ENCODE measurements at regions not wholly inside any gene's neighbourhood (a gene's known extent, or its start where the extent isn't known, plus 50 kb on each side); places are given as distances from the start of the nearest gene placed in this dataset.
A peak's percentile ranks its signal among the peaks of the same experiment; 100 is the strongest.

DNA sequence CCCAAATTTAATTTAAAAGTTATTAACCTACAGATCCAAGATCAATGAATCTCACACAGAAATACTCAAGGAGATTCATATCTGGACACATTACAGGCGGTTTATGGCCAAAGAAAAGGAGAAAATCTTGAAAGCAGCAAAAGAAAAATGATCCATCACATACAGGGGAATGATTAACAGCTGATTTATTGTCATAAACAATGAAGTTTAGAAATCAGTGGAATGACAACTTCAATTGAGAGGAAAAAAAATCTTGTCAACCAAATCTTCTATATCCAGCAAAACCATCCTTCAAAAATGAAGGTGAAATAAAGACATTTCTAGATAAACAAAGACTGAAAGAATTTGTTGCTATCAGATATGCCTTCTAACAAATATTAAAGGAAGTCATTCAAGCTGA is 156.2 kb upstream of the SEMA6D start:
- Histone ChIP-seq H3K36me3 (ENCODE audit: control insufficient read depth in 1 of 2, insufficient read depth in 2 of 2, low read depth in 1 of 2, low read length in 2 of 2) (no peaks in the 10 kb centered on the region), H4K8ac (ENCODE audit: low read length) (no peak overlapping the region), H3K27me3 (ENCODE audit: control insufficient read depth in 1 of 2, insufficient read depth in 1 of 2, low read length in 2 of 2) (no peaks in the 10 kb centered on the region), H2BK5ac (ENCODE audit: low read depth, low read length, poor library complexity, severe bottlenecking) (no peak overlapping the region), H3K9ac (ENCODE audit: low read length) (no peak overlapping the region), H2BK120ac (ENCODE audit: low read depth, low read length) (no peak overlapping the region), H4K91ac (ENCODE audit: low read length) (no peak overlapping the region), H3K4me2 (ENCODE audit: low read length, poor library complexity, severe bottlenecking) (no peak overlapping the region), H3K4me1 (ENCODE audit: control insufficient read depth, insufficient read depth, low read depth, low read length) (no peaks in the 10 kb centered on the region), H2AFZ (ENCODE audit: low read depth, low read length) (no peak overlapping the region), H3K18ac (ENCODE audit: low read depth in 1 of 2, low read length in 2 of 2) (no peak overlapping the region), H3K14ac (ENCODE audit: low read length in 2 of 2) (no peak overlapping the region), H3K9me3 (ENCODE audit: control insufficient read depth, low read length) (peaks cover 23% of the 10 kb centered on the region), H3K27ac (ENCODE audit: low read length, poor library complexity, severe bottlenecking) (no peak overlapping the region), H2AK5ac (ENCODE audit: low read length, severe bottlenecking) (no peak overlapping the region), H3K23ac (ENCODE audit: low read length in 2 of 2) (no peak overlapping the region), H2BK12ac (ENCODE audit: low read length in 2 of 2) (no peak overlapping the region), H2BK15ac (ENCODE audit: low read depth, poor library complexity, severe bottlenecking) (no peak overlapping the region), H3K4me3 (ENCODE audit: insufficient read depth in 1 of 2, low read depth in 1 of 2, low read length in 2 of 2) (no peak overlapping the region), H3K79me1 (replicated peaks; ENCODE audit: low read length, poor library complexity, severe bottlenecking) (no peaks in the 10 kb centered on the region), H3K4ac (ENCODE audit: low read depth in 1 of 2, low read length in 2 of 2) (no peak overlapping the region)
- no CpG with 5 or more reads among the region's 1 CpG for WGBS
- no peak for DNase-seq

DNA sequence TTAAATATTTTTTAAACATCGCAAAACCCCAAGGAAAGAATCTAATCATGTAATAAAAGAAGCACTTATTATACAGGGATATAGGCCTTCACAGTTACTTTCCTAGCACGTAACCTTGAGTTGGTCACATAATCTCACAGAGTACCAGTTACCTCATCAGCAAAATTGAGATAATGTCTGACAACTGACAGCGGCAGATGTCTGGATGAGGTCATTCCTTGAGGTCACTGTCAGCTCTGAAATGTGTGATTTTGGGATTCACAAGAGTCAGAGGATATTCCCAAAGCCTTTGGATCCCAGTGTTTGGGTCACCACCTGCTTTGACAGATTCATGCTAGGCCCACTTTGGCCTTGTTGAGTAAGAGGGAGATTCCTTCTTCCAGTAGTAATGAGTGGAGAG is 151.4 kb upstream of the SEMA6D start:
- H3K14ac ChIP-seq (ENCODE audit: low read length in 2 of 2), result no peak overlapping the region
- no peak overlapping the region for H4K8ac ChIP-seq (ENCODE audit: low read length)
- H2AK5ac ChIP-seq (ENCODE audit: low read length, severe bottlenecking), result no peak overlapping the region
- H3K9me3 ChIP-seq (ENCODE audit: control insufficient read depth, low read length), result peaks cover 3% of the 10 kb centered on the region
- H3K18ac ChIP-seq (ENCODE audit: low read depth in 1 of 2, low read length in 2 of 2), result no peak overlapping the region
- no peaks in the 10 kb centered on the region for H3K4me1 ChIP-seq (ENCODE audit: control insufficient read depth, insufficient read depth, low read depth, low read length)
- no peak overlapping the region for H2BK15ac ChIP-seq (ENCODE audit: low read depth, poor library complexity, severe bottlenecking)
- H3K9ac ChIP-seq (ENCODE audit: low read length), result no peak overlapping the region
- no peak overlapping the region for H2BK5ac ChIP-seq (ENCODE audit: low read depth, low read length, poor library complexity, severe bottlenecking)
- no peak overlapping the region for H3K4me2 ChIP-seq (ENCODE audit: low read length, poor library complexity, severe bottlenecking)
- H3K4me3 ChIP-seq (ENCODE audit: insufficient read depth in 1 of 2, low read depth in 1 of 2, low read length in 2 of 2), result no peak overlapping the region
- WGBS, result 50% methylated on average over 2 of the region's 3 CpGs
- no peak for DNase-seq
- no peaks in the 10 kb centered on the region for H3K36me3 ChIP-seq (ENCODE audit: control insufficient read depth in 1 of 2, insufficient read depth in 2 of 2, low read depth in 1 of 2, low read length in 2 of 2)
- peak overlapping the region in 1 of 2 experiments; percentile 13 for H3K4ac ChIP-seq (ENCODE audit: low read depth in 1 of 2, low read length in 2 of 2)
- H2AFZ ChIP-seq (ENCODE audit: low read depth, low read length), result no peak overlapping the region
- H2BK12ac ChIP-seq (ENCODE audit: low read length in 2 of 2), result no peak overlapping the region
- no peak overlapping the region for H4K91ac ChIP-seq (ENCODE audit: low read length)
- H3K27me3 ChIP-seq (ENCODE audit: control insufficient read depth in 1 of 2, insufficient read depth in 1 of 2, low read length in 2 of 2), result no peaks in the 10 kb centered on the region
- no peaks in the 10 kb centered on the region for H3K79me1 ChIP-seq (replicated peaks; ENCODE audit: low read length, poor library complexity, severe bottlenecking)
- no peak overlapping the region for H2BK120ac ChIP-seq (ENCODE audit: low read depth, low read length)
- no peak overlapping the region for H3K27ac ChIP-seq (ENCODE audit: low read length, poor library complexity, severe bottlenecking)
- no peak overlapping the region for H3K23ac ChIP-seq (ENCODE audit: low read length in 2 of 2)

DNA sequence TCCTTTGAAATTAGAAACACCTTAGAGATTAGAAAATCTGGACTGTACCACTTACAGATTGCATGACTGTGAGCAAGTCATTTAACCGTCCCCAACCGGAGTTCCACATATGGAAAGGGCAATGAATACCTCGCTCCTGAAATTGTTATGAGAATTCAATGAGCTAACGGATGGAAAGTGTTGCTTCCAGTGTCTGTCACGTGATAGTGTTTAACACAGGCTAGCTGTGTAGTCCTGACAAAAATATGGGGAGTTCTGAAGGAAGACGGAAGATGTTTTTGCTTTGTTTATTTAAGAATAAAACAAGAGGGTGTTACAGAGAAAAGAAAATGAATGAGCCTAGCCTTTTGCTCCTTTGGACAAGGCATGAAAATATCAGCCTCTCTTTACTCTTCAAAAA is 150.7 kb upstream of the SEMA6D start:
- H3K27ac ChIP-seq (ENCODE audit: low read length, poor library complexity, severe bottlenecking), result no peak overlapping the region
- no peak overlapping the region for H2BK120ac ChIP-seq (ENCODE audit: low read depth, low read length)
- no peaks in the 10 kb centered on the region for H3K36me3 ChIP-seq (ENCODE audit: control insufficient read depth in 1 of 2, insufficient read depth in 2 of 2, low read depth in 1 of 2, low read length in 2 of 2)
- no peaks in the 10 kb centered on the region for H3K9me3 ChIP-seq (ENCODE audit: control insufficient read depth, low read length)
- DNase-seq, result no peak
- 72% methylated on average over 6 of the region's 6 CpGs for WGBS
- H4K91ac ChIP-seq (ENCODE audit: low read length), result no peak overlapping the region
- H3K4me3 ChIP-seq (ENCODE audit: insufficient read depth in 1 of 2, low read depth in 1 of 2, low read length in 2 of 2), result no peak overlapping the region
- H3K4me2 ChIP-seq (ENCODE audit: low read length, poor library complexity, severe bottlenecking), result no peak overlapping the region
- H2BK12ac ChIP-seq (ENCODE audit: low read length in 2 of 2), result no peak overlapping the region
- H3K79me1 ChIP-seq (replicated peaks; ENCODE audit: low read length, poor library complexity, severe bottlenecking), result no peaks in the 10 kb centered on the region
- no peak overlapping the region for H2AFZ ChIP-seq (ENCODE audit: low read depth, low read length)
- H4K8ac ChIP-seq (ENCODE audit: low read length), result no peak overlapping the region
- no peak overlapping the region for H2BK5ac ChIP-seq (ENCODE audit: low read depth, low read length, poor library complexity, severe bottlenecking)
- H3K4ac ChIP-seq (ENCODE audit: low read depth in 1 of 2, low read length in 2 of 2), result no peak overlapping the region
- no peak overlapping the region for H2AK5ac ChIP-seq (ENCODE audit: low read length, severe bottlenecking)
- no peak overlapping the region for H3K9ac ChIP-seq (ENCODE audit: low read length)
- no peak overlapping the region for H2BK15ac ChIP-seq (ENCODE audit: low read depth, poor library complexity, severe bottlenecking)
- H3K27me3 ChIP-seq (ENCODE audit: control insufficient read depth in 1 of 2, insufficient read depth in 1 of 2, low read length in 2 of 2), result no peaks in the 10 kb centered on the region
- H3K14ac ChIP-seq (ENCODE audit: low read length in 2 of 2), result no peak overlapping the region
- H3K23ac ChIP-seq (ENCODE audit: low read length in 2 of 2), result no peak overlapping the region
- no peak overlapping the region for H3K18ac ChIP-seq (ENCODE audit: low read depth in 1 of 2, low read length in 2 of 2)
- H3K4me1 ChIP-seq (ENCODE audit: control insufficient read depth, insufficient read depth, low read depth, low read length), result no peaks in the 10 kb centered on the region

DNA sequence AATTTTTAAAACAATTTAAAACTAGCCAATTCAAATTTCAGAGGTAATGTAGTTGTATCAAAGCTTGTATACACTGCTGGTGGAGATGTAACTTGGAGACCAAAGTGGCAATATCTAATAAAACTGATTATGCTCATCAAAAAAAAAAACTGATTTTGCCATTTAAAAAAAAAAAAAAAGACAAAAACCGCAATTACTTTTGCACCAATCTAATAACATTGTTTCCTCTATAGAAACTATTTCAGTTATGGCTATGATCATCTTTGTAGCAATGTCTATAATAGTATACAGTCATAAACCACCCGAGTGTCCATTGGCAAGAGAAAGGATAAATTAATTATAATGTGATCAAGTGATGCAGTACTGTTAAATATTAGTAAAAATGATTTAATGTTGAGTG is 149.3 kb upstream of the SEMA6D start:
- H3K36me3 ChIP-seq (ENCODE audit: control insufficient read depth in 1 of 2, insufficient read depth in 2 of 2, low read depth in 1 of 2, low read length in 2 of 2), result no peaks in the 10 kb centered on the region
- no peak overlapping the region for H3K27ac ChIP-seq (ENCODE audit: low read length, poor library complexity, severe bottlenecking)
- H3K4ac ChIP-seq (ENCODE audit: low read depth in 1 of 2, low read length in 2 of 2), result no peak overlapping the region
- H3K9ac ChIP-seq (ENCODE audit: low read length), result no peak overlapping the region
- H3K14ac ChIP-seq (ENCODE audit: low read length in 2 of 2), result no peak overlapping the region
- H3K23ac ChIP-seq (ENCODE audit: low read length in 2 of 2), result no peak overlapping the region
- no peak overlapping the region for H2BK12ac ChIP-seq (ENCODE audit: low read length in 2 of 2)
- H3K18ac ChIP-seq (ENCODE audit: low read depth in 1 of 2, low read length in 2 of 2), result no peak overlapping the region
- H3K4me2 ChIP-seq (ENCODE audit: low read length, poor library complexity, severe bottlenecking), result no peak overlapping the region
- no peaks in the 10 kb centered on the region for H3K27me3 ChIP-seq (ENCODE audit: control insufficient read depth in 1 of 2, insufficient read depth in 1 of 2, low read length in 2 of 2)
- no peak overlapping the region for H2BK120ac ChIP-seq (ENCODE audit: low read depth, low read length)
- no peak overlapping the region for H2BK5ac ChIP-seq (ENCODE audit: low read depth, low read length, poor library complexity, severe bottlenecking)
- no peak overlapping the region for H2AK5ac ChIP-seq (ENCODE audit: low read length, severe bottlenecking)
- H4K8ac ChIP-seq (ENCODE audit: low read length), result no peak overlapping the region
- H3K79me1 ChIP-seq (replicated peaks; ENCODE audit: low read length, poor library complexity, severe bottlenecking), result no peaks in the 10 kb centered on the region
- H2AFZ ChIP-seq (ENCODE audit: low read depth, low read length), result no peak overlapping the region
- no peak overlapping the region for H4K91ac ChIP-seq (ENCODE audit: low read length)
- no peaks in the 10 kb centered on the region for H3K9me3 ChIP-seq (ENCODE audit: control insufficient read depth, low read length)
- H3K4me3 ChIP-seq (ENCODE audit: insufficient read depth in 1 of 2, low read depth in 1 of 2, low read length in 2 of 2), result no peak overlapping the region
- H2BK15ac ChIP-seq (ENCODE audit: low read depth, poor library complexity, severe bottlenecking), result no peak overlapping the region
- no peaks in the 10 kb centered on the region for H3K4me1 ChIP-seq (ENCODE audit: control insufficient read depth, insufficient read depth, low read depth, low read length)
- DNase-seq, result no peak
- WGBS, result no CpG with 5 or more reads among the region's 2 CpGs
